ENCODE measurements at regions not wholly inside any gene's neighbourhood (a gene's known extent, or its start where the extent isn't known, plus 50 kb on each side); places are given as distances from the start of the nearest gene placed in this dataset.

DNA sequence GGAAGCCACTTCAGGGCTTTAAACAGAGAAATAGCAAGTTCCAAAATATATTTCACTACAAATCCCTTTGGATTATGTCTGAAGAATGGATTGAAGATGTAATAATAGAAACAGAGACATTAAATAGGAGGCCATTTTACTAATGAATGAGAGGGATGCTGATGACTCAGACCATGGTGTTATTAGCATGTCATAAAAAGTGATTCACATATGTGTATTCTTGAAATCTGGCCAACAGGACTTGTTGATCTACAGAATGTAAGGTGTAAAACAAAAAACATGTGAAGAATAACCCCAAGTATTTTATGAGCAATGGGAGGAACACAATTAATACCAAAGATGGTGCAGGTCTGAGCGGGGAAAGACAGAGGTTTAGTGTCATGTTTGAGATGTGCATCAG is 873.7 kb downstream of the SLITRK5 start:
- Histone ChIP-seq H3K9me3 (ENCODE audit: control insufficient read depth, insufficient read depth, low read length) (no peaks in the 10 kb centered on the region), H3K36me3 (ENCODE audit: insufficient read depth, low read length) (no peaks in the 10 kb centered on the region), H3K9ac (ENCODE audit: low read depth, low read length) (no peak overlapping the region), H3K4me1 (ENCODE audit: insufficient read depth, low read length) (no peaks in the 10 kb centered on the region)

DNA sequence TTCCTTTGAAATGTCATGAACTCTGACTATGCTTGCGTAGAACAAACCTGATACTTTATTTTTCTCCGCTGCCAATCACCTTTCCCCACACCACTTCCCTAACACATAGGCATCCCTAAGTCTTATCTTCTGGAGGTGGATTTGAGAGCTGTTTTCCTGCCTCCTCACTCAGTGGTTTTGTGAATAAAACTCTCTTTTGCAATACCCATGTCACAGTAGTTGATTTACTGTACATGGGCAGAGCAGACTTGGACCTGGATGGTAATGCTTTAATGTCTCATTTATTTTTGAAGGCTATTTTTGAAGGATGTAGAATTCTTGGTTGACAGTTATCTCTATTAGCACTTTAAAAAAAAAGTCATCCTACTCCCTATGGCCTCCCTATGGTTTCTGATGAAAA is 881.8 kb downstream of the SLITRK5 start:
- no peaks in the 10 kb centered on the region for H3K4me1 ChIP-seq (ENCODE audit: insufficient read depth, low read length)
- no peaks in the 10 kb centered on the region for H3K36me3 ChIP-seq (ENCODE audit: insufficient read depth, low read length)
- H3K9me3 ChIP-seq (ENCODE audit: control insufficient read depth, insufficient read depth, low read length), result no peaks in the 10 kb centered on the region
- no peak overlapping the region for H3K9ac ChIP-seq (ENCODE audit: low read depth, low read length)

DNA sequence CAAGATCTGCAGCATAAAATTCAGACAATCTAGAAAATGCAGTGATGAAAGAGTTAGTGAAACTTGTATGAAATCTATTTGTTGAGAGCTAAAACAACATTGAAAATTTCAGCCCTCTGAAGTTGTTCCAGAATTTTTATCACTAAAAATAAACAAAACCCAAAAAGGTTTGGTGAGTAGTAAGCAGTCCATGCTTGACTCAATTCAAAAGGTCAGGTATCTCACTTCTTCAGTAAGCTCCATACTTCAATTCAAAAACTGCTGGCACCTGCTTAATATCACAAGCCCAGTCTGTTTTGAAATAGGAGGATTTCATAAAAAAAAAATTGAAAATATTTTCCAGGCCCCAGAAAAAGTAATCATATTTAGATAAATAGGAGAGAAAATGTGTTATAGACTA is 894.4 kb downstream of the SLITRK5 start:
- H3K9me3 ChIP-seq (ENCODE audit: control insufficient read depth, insufficient read depth, low read length), result no peaks in the 10 kb centered on the region
- H3K9ac ChIP-seq (ENCODE audit: low read depth, low read length), result no peak overlapping the region
- H3K36me3 ChIP-seq (ENCODE audit: insufficient read depth, low read length), result no peaks in the 10 kb centered on the region
- no peaks in the 10 kb centered on the region for H3K4me1 ChIP-seq (ENCODE audit: insufficient read depth, low read length)

DNA sequence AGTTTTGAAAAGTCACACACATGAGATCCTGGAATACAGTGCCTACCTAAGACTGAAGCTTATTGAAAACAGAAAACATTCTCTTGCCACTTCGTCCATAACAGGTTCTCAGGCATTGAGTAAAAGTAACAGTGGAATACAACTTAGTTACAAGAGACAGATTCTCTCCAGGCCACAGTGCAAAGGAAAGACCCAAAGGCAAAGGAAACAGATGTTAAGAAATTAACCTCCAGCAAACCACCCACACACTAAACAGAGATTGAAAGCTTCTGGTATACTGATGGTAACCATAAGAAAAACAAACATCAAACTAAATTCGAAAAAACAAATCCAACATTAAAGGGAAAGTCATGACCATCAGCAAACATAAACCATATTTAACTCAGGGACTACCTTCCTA is 914.7 kb downstream of the SLITRK5 start:
- Histone ChIP-seq H3K4me1 (ENCODE audit: insufficient read depth, low read length) (no peaks in the 10 kb centered on the region), H3K36me3 (ENCODE audit: insufficient read depth, low read length) (no peaks in the 10 kb centered on the region), H3K9ac (ENCODE audit: low read depth, low read length) (no peak overlapping the region), H3K9me3 (ENCODE audit: control insufficient read depth, insufficient read depth, low read length) (peaks cover 2% of the 10 kb centered on the region; the same call in 1 of the 2 replicates)

DNA sequence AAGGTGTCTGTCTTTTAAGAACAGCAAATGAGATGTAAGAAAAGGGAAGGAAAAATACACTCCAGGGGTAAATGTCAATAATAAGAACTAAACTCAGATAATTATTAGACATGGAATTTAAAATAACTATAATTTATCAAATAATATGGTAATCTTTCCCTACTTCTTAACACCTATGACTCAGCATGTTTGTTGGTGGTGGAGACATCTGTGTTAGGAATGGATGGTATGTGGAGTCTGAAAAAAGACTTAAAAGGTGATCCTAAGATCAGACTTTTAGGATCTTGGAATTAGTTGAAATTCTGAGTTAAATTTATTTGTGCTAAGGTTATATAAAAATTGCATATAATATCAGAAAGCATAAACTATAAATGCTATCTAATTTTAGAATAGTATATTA is 915.1 kb downstream of the SLITRK5 start:
- no peak overlapping the region for H3K9ac ChIP-seq (ENCODE audit: low read depth, low read length)
- H3K36me3 ChIP-seq (ENCODE audit: insufficient read depth, low read length), result no peaks in the 10 kb centered on the region
- H3K9me3 ChIP-seq (ENCODE audit: control insufficient read depth, insufficient read depth, low read length), result peaks cover 2% of the 10 kb centered on the region; the same call in 1 of the 2 replicates
- no peaks in the 10 kb centered on the region for H3K4me1 ChIP-seq (ENCODE audit: insufficient read depth, low read length)

DNA sequence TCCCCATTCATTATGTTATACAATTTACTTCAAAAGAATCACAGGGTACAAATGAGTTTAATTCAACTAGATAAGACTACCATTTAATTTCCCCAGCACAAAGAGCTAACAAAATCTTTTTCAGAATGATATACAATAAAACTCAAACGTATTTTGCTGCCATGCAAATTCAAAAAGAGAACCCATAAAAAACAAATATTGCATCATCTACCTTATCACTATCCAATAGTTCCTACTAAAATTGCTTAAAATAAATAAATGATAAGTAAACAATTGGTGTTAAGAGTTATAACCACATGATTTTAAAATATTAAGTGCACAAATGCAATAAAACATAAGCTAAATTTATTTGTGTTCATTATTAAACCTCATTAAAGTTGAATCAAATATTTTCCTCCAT is 919.4 kb downstream of the SLITRK5 start:
- Histone ChIP-seq H3K36me3 (ENCODE audit: insufficient read depth, low read length) (no peaks in the 10 kb centered on the region), H3K9me3 (ENCODE audit: control insufficient read depth, insufficient read depth, low read length) (peaks cover 6% of the 10 kb centered on the region; the same call in 1 of the 2 replicates), H3K9ac (ENCODE audit: low read depth, low read length) (no peak overlapping the region), H3K4me1 (ENCODE audit: insufficient read depth, low read length) (no peaks in the 10 kb centered on the region)

DNA sequence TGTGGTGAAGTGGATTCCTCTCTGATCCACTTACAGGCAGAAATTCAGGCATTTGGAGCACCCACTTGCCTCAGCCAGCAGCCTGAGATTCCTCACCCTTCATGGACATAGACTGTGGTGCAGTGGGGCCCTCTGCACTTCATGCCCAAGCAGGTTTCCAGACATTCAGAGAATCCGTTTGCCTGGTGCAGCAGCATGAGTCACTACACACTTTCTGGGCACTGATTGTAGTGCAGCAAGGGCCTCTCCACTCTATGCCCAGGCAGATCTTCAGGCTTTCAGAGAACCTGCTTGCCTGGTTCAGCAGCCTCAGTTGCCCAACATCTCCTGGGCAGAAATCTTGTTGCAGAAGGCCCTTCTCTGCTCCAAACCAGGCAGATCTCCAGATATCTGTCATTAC is 920.9 kb downstream of the SLITRK5 start:
- Histone ChIP-seq H3K9me3 (ENCODE audit: control insufficient read depth, insufficient read depth, low read length) (peaks cover 4% of the 10 kb centered on the region; the same call in 1 of the 2 replicates), H3K9ac (ENCODE audit: low read depth, low read length) (no peak overlapping the region), H3K36me3 (ENCODE audit: insufficient read depth, low read length) (no peaks in the 10 kb centered on the region), H3K4me1 (ENCODE audit: insufficient read depth, low read length) (no peaks in the 10 kb centered on the region)

DNA sequence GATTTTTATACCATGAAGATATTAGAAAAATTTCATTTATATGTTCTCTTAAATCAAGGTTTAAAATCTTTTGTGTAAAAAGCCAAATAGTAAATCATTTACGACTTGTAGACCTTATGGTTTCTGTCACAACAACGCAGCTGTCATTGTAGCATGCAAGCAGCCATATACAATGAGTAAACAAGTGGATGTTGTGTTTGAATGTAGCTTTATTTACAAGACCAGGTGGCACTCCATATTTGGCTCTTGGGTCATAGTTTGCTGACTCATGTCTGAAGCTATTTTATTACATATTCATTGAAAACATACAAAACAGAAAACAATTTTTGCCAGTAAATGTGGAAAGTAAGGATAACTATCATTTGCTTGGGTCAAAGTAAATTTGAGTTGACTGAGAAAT is 930.8 kb downstream of the SLITRK5 start:
- Histone ChIP-seq H3K4me1 (ENCODE audit: insufficient read depth, low read length) (no peaks in the 10 kb centered on the region), H3K9me3 (ENCODE audit: control insufficient read depth, insufficient read depth, low read length) (no peaks in the 10 kb centered on the region), H3K9ac (ENCODE audit: low read depth, low read length) (no peak overlapping the region), H3K36me3 (ENCODE audit: insufficient read depth, low read length) (no peaks in the 10 kb centered on the region)

DNA sequence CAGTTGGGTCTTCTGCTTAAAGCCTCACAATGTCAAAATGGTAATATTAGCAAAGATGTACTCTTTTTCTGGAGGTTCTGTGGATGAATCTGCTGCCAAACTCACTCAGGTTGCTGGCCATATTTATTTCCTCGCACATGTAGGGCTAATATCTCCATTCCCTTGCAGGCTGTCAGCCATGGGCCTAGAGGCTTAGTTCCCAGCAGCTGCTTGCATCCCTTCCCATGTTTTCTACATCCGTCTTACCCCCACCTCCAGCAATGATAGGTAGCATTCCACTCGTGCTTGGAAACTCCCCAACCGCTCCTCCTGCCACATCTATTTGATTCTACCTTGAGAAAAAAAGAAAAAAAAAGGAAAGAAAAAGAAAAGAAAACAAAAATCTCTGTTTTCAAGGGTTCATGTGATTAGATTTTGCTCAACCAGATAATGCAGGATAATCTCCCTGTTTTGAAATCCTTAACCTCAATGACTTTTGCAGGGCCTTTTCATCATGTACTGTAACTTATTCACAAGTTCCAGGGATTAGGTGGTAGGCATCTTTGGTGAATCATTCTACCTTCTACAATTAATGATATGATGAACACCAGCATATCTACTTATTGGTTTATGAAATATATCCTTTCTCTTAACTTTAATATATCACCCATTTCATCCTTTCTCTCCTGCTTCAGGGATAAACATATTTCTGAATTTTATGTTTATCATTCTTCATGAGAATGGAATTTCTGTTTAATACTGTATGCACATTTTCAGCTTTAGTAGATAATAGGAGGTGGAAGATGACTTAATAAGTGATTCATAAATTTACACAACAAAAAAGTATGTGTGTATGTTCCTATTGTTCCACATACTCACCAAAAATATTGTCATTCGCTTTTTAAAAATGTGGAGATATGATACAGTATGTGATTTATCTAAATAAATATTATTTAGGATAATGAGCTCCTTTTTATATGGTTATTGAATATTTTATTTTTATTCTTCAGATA is 931.9 kb downstream of the SLITRK5 start:
- H3K4me1 ChIP-seq (ENCODE audit: insufficient read depth, low read length), result no peaks in the 10 kb centered on the region
- no peak overlapping the region for H3K9ac ChIP-seq (ENCODE audit: low read depth, low read length)
- H3K36me3 ChIP-seq (ENCODE audit: insufficient read depth, low read length), result no peaks in the 10 kb centered on the region
- H3K9me3 ChIP-seq (ENCODE audit: control insufficient read depth, insufficient read depth, low read length), result no peaks in the 10 kb centered on the region

DNA sequence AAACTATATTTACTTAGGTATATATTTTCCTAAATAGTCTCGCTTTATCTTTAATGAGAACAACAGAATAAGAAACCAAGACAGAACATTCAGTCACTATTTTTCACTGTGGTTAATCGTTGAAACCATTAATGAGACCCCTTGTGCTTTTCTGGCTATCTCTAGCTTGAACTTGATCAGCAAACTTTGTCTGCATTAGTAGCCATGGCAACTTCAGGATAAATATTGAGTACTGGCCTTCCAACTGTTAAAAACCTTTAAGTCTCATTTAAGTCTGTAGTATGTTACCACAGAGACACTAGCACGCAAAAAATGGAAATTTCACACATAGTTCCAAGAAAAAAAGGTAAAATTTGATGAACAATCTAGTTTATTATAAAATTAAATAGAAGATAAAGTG is 946.0 kb downstream of the SLITRK5 start:
- no peak overlapping the region for H3K9ac ChIP-seq (ENCODE audit: low read depth, low read length)
- no peaks in the 10 kb centered on the region for H3K9me3 ChIP-seq (ENCODE audit: control insufficient read depth, insufficient read depth, low read length)
- no peaks in the 10 kb centered on the region; the same call in 1 of the 2 replicates for H3K36me3 ChIP-seq (ENCODE audit: insufficient read depth, low read length)

DNA sequence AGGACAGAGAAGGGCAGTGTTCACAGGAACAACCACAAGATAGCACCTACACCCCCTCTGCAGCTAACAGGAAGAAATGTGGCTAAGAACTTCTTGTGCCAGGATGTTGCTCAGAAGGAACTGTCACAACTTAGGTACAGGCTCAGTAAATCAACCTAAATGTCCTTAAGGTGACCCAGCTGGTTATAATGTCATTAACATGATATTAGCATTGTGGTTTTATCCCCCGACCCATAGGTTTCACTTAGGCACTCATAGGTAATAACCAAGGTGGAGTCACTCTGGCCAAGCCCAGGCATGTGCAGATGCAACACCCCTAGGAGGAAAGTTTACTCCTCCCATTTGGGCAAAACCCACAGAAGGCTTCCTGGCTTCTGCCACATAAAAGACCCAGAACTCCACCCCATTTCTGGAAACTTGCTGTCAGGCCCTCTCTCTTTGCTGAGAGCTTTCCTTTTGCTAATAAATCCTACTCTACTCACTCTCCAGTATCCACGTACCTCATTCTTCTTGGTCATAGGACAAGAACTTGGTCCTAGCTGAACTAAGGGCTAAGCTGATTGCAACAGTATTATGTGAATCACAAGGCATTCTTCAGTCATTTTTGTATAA is 951.3 kb downstream of the SLITRK5 start:
- no peaks in the 10 kb centered on the region for H3K9me3 ChIP-seq (ENCODE audit: control insufficient read depth, insufficient read depth, low read length)
- no peaks in the 10 kb centered on the region for H3K4me1 ChIP-seq (ENCODE audit: insufficient read depth, low read length)
- H3K9ac ChIP-seq (ENCODE audit: low read depth, low read length), result no peak overlapping the region
- H3K36me3 ChIP-seq (ENCODE audit: insufficient read depth, low read length), result no peaks in the 10 kb centered on the region; the same call in 1 of the 2 replicates

More for the DNA sequence above, 946.0 kb downstream of the SLITRK5 start:
- H3K4me1 ChIP-seq (ENCODE audit: insufficient read depth, low read length), result no peaks in the 10 kb centered on the region

DNA sequence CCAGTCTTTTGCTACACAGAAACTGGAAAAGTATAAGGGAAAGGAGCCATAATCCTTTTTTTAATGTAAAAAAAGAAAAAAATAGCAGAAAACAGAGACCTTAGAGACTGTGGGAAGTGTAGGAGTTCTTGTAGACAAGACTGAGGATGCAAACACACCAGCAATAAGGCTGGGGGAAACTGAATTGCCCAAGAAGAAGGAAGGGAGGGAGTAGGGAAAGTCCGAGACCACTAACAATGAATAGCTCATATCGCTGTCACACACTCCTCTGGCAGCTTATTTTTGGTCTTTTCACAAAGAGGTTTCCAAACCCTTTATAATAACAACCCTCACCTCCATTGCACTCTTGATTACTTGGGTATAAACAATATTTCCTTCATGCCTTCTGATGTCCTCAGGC is 952.0 kb downstream of the SLITRK5 start:
- Histone ChIP-seq H3K9me3 (ENCODE audit: control insufficient read depth, insufficient read depth, low read length) (no peaks in the 10 kb centered on the region), H3K9ac (ENCODE audit: low read depth, low read length) (no peak overlapping the region), H3K4me1 (ENCODE audit: insufficient read depth, low read length) (no peaks in the 10 kb centered on the region), H3K36me3 (ENCODE audit: insufficient read depth, low read length) (no peaks in the 10 kb centered on the region; the same call in 1 of the 2 replicates)

DNA sequence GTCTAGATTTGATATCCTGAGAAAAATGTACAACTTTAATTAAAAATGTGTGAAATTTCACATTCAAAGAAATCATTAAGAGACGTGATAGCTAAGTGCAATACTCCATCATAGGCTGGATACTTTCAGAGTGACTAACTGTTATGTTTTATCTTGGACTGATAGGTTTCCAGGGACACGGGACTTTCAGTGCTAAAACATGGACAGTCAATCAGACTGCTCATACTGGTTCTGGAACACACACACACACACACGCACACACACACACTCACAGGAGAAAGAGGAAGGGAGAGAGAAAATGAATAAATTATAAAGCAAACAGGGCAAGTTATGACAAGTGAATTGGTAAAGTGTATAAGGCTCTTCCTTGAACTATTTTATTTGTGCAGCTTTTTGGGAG is 955.9 kb downstream of the SLITRK5 start:
- Histone ChIP-seq H3K9me3 (ENCODE audit: control insufficient read depth, insufficient read depth, low read length) (no peaks in the 10 kb centered on the region), H3K36me3 (ENCODE audit: insufficient read depth, low read length) (no peaks in the 10 kb centered on the region; the same call in 1 of the 2 replicates), H3K4me1 (ENCODE audit: insufficient read depth, low read length) (no peaks in the 10 kb centered on the region), H3K9ac (ENCODE audit: low read depth, low read length) (no peak overlapping the region)

DNA sequence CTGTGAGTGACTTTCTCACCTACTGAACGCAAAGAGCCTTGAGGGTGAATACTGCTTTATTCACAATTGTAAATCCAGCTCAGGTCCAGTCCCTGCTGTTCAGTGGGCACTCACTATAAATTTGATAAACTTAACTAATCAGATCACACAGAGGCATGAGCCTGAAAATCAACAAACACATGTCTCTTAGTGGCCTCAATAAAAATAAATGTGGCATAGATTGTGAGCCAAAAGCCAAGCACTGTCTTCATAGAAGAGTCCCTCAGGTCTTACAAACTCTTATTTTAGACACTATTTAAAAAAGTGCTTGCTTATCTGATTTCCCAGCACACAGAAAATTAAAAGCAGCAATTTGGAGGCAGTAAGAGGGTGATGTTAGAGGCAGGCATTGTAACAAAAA is 957.7 kb downstream of the SLITRK5 start:
- no peaks in the 10 kb centered on the region for H3K4me1 ChIP-seq (ENCODE audit: insufficient read depth, low read length)
- no peak overlapping the region for H3K9ac ChIP-seq (ENCODE audit: low read depth, low read length)
- H3K36me3 ChIP-seq (ENCODE audit: insufficient read depth, low read length), result no peaks in the 10 kb centered on the region
- no peaks in the 10 kb centered on the region; the same call in 1 of the 2 replicates for H3K9me3 ChIP-seq (ENCODE audit: control insufficient read depth, insufficient read depth, low read length)

DNA sequence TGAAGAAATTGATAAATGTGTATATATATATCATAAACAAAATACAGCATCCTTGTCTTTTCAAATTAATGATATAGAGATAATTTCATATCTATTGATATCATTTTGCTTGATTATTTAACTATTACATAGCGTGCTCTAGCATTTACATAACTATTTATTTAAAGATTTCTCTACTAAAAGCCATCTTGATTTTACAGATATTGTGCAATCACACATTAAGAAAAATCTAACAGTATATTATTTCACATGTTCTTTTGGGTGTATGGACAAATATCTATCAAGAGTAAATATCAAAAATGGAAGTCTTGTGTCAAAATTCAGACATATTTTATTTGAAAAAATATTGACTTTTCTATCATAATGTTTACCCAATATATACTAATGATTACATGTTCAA is 966.8 kb downstream of the SLITRK5 start:
- Histone ChIP-seq H3K9me3 (ENCODE audit: control insufficient read depth, insufficient read depth, low read length) (no peaks in the 10 kb centered on the region; the same call in 1 of the 2 replicates), H3K9ac (ENCODE audit: low read depth, low read length) (no peak overlapping the region), H3K4me1 (ENCODE audit: insufficient read depth, low read length) (no peaks in the 10 kb centered on the region), H3K36me3 (ENCODE audit: insufficient read depth, low read length) (no peaks in the 10 kb centered on the region)

Measured in ES-I3 (cell line).